ENCODE measurements at regions not wholly inside any gene's neighbourhood (a gene's known extent, or its start where the extent isn't known, plus 50 kb on each side); places are given as distances from the start of the nearest gene placed in this dataset.

DNA sequence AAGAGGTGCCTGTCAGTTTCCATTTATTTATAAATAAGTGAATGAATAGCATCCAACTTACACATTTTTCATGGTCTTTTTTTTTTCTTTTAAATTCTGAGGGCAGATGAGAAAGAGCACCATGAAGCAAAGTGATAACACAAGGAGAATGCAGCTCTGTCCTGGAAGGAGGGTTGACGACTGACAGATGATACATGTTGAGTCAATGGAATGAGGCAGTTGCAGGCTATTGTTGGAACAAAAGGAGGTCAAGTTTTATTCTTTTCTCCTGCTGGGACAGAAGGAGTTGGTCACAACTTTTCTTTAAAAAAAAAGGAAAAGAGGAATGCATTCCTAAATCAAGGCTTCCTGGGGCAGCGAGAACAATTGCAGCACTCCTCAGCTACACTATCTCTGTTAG lies 119.9 kb upstream of the PLEKHG7 start:
- TF ChIP-seq, protein P1, sequence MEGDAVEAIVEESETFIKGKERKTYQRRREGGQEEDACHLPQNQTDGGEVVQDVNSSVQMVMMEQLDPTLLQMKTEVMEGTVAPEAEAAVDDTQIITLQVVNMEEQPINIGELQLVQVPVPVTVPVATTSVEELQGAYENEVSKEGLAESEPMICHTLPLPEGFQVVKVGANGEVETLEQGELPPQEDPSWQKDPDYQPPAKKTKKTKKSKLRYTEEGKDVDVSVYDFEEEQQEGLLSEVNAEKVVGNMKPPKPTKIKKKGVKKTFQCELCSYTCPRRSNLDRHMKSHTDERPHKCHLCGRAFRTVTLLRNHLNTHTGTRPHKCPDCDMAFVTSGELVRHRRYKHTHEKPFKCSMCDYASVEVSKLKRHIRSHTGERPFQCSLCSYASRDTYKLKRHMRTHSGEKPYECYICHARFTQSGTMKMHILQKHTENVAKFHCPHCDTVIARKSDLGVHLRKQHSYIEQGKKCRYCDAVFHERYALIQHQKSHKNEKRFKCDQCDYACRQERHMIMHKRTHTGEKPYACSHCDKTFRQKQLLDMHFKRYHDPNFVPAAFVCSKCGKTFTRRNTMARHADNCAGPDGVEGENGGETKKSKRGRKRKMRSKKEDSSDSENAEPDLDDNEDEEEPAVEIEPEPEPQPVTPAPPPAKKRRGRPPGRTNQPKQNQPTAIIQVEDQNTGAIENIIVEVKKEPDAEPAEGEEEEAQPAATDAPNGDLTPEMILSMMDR (IDR thresholded peaks at IDR 0.05): no peak
- no peak for TF ChIP-seq SIN3A (IDR thresholded peaks at IDR 0.05; ENCODE audit: borderline replicate concordance, insufficient read depth, low read depth, low read length)
- no peak for TF ChIP-seq TCF7L2 (IDR thresholded peaks at IDR 0.05; ENCODE audit: low read depth, low read length)
